ENCODE measurements at regions not wholly inside any gene's neighbourhood (a gene's known extent, or its start where the extent isn't known, plus 50 kb on each side); places are given as distances from the start of the nearest gene placed in this dataset.

DNA sequence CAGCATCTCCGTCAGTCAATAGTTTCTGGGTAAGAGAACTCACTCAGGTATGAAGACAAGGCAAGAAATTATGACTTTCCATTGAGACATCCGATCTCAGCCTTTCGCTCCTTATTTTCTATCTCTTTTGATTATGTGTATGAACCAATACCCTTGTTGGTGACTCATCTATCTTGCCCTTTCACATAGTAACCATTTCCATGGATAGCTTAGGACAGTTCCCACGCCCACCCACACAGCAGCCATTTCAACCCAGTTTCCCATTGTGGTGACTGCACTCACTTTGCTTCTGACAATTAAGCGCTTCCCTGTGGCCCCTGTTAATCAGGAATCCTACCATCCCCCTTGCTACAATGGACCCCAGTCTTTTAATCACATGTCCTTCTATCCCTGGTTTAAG is 210.6 kb upstream of the ADGRL2 start:
- TF ChIP-seq, protein P1, sequence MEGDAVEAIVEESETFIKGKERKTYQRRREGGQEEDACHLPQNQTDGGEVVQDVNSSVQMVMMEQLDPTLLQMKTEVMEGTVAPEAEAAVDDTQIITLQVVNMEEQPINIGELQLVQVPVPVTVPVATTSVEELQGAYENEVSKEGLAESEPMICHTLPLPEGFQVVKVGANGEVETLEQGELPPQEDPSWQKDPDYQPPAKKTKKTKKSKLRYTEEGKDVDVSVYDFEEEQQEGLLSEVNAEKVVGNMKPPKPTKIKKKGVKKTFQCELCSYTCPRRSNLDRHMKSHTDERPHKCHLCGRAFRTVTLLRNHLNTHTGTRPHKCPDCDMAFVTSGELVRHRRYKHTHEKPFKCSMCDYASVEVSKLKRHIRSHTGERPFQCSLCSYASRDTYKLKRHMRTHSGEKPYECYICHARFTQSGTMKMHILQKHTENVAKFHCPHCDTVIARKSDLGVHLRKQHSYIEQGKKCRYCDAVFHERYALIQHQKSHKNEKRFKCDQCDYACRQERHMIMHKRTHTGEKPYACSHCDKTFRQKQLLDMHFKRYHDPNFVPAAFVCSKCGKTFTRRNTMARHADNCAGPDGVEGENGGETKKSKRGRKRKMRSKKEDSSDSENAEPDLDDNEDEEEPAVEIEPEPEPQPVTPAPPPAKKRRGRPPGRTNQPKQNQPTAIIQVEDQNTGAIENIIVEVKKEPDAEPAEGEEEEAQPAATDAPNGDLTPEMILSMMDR (IDR thresholded peaks at IDR 0.05) = no peak
- no peak for TF ChIP-seq POLR2A (IDR thresholded peaks at IDR 0.05)
